SU-DHL-6 (cell line): ENCODE measurements at regions not wholly inside any gene's neighbourhood (a gene's known extent, or its start where the extent isn't known, plus 50 kb on each side); places are given as distances from the start of the nearest gene placed in this dataset.

Source experiments
- H2AFZ ChIP-seq: fragments of 200-600 bp; sonication (generic); 2 replicates; pipeline ENCODE4 v1.6.1; 2014; ENCODE audit warnings: low read depth, mild to moderate bottlenecking, moderate library complexity, mixed read lengths, antibody characterized with exemption, low read length; ENCODE audit not compliant: severe bottlenecking
- H3F3A ChIP-seq: fragments of 200-600 bp; shearing (Covaris generic); 2 replicates; pipeline ENCODE4 v1.6.0; 2016; ENCODE audit warnings: antibody characterized with exemption, mild to moderate bottlenecking; ENCODE audit not compliant: insufficient read depth
- H3K27ac ChIP-seq: fragments of 200-600 bp; sonication (generic); 2 replicates; pipeline ENCODE4 v1.5.1; 2016; ENCODE audit warnings: low read depth, mild to moderate bottlenecking, low read length, moderate library complexity, mixed read lengths
- H3K27me3 ChIP-seq: fragments of 200-600 bp; sonication (generic), shearing (Covaris generic); 2 replicates; pipeline ENCODE4 v1.6.0; 2014; ENCODE audit warnings: mild to moderate bottlenecking, low read length
- H3K36me3 ChIP-seq: fragments of 200-600 bp; sonication (generic); 2 replicates; pipeline ENCODE4 v1.6.1; 2014; ENCODE audit warnings: mild to moderate bottlenecking, low read length, mixed read lengths
- H3K4me2 ChIP-seq: fragments of 300-600, 200-600 bp; shearing (Covaris generic), sonication (generic); 2 replicates; pipeline ENCODE4 v1.6.0; 2014; ENCODE audit warnings: low read length, low read depth, mild to moderate bottlenecking; ENCODE audit not compliant: poor library complexity, severe bottlenecking
- H3K4me3 ChIP-seq: fragments of 200-600 bp; sonication (generic); 2 replicates; pipeline ENCODE4 v1.5.1; 2014; ENCODE audit warnings: antibody characterized with exemption, low read length, mild to moderate bottlenecking, mixed read lengths; ENCODE audit not compliant: insufficient read depth, poor library complexity, severe bottlenecking
- H3K79me2 ChIP-seq: fragments of 200-600 bp; sonication (generic); 2 replicates; pipeline ENCODE4 v1.6.1; 2014; ENCODE audit warnings: mild to moderate bottlenecking, low read length, moderate library complexity; ENCODE audit not compliant: insufficient read depth
- H3K9ac ChIP-seq: fragments of 200-600 bp; sonication (generic); 2 replicates; pipeline ENCODE4 v1.7.0; 2014; ENCODE audit warnings: mild to moderate bottlenecking, low read length
- H3K9me2 ChIP-seq: fragments of 200-600 bp; sonication (generic); replicated peaks from 2 replicates; pipeline ENCODE4 v1.6.1; 2014; ENCODE audit warnings: low read length; ENCODE audit not compliant: insufficient read depth
- H3K9me3 ChIP-seq: fragments of 200-600 bp; sonication (generic); 2 replicates; pipeline ENCODE4 v1.6.1; 2014; ENCODE audit warnings: low read length, mixed read lengths; ENCODE audit not compliant: insufficient read depth
- H4K20me1 ChIP-seq: fragments of 200-600 bp; sonication (generic); 2 replicates; pipeline ENCODE4 v1.6.1; 2014; ENCODE audit warnings: low read depth, mild to moderate bottlenecking, antibody characterized with exemption, low read length, moderate library complexity, mixed read lengths
- EZH2phosphoT487 ChIP-seq: fragments of 200-600 bp; sonication (generic), shearing (Covaris generic); conservative IDR thresholded peaks from 2 replicates; pipeline ENCODE4 v1.6.1; 2018; ENCODE audit warnings: mild to moderate bottlenecking, antibody characterized with exemption, low read length, moderate library complexity, mixed read lengths
- TF ChIP-seq, protein P1 (sequence below): fragments of 200-600 bp; sonication (generic); IDR thresholded peaks from one replicate; pipeline ENCODE4 v1.5.1; 2017; ENCODE audit warnings: antibody characterized with exemption, mild to moderate bottlenecking, low read length, moderate library complexity; ENCODE audit not compliant: insufficient read depth, poor library complexity, severe bottlenecking

DNA sequence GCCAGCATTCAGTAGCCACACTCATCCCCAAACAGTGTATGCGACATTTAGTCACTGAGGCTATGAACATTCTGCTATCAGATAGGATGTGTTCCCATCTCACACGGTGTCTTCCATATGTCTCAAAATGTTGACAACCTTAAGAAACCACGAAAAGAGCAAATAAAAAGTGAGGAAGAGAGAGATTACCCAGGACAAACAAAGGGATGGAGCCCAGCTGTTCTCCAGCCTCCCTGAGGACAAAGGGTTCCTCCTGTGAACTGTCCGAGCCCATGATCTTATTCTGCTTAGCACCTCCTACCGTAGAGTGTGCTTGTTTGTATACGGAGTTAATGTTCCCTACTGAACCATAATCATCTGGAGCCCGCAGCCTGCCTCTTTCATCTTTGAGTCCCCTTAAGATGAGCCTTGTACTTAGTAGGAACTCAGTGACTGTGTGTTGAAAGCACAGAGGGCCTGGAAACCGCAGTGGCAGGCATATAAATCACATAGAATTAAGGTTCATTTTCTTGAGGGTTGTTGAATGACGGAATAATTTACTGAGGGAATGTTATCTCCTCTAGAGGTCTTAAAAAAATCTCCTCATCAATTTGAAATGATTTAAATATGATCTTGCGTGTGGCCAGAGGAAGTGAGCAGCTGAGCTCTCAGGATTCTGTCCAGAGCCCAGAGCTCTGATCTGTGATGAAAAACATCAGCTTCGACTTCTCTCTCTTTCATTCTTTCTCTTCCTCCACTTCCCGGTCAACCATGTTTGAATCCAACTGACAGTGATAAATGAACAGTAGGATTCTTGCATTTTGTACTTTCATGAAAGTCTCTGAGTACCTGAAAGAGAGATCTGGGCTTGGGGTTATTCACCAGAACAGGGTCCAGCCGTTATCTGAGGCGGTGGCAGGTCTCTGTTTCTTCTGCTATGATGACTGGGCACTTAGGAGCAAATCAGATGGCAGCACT is 200.5 kb downstream of the KLF5 start:
- H3K36me3 ChIP-seq, result no peaks in the 10 kb centered on the region
- H3K4me3 ChIP-seq, result no peak overlapping the region
- H2AFZ ChIP-seq, result no peak overlapping the region
- TF ChIP-seq, protein P1, sequence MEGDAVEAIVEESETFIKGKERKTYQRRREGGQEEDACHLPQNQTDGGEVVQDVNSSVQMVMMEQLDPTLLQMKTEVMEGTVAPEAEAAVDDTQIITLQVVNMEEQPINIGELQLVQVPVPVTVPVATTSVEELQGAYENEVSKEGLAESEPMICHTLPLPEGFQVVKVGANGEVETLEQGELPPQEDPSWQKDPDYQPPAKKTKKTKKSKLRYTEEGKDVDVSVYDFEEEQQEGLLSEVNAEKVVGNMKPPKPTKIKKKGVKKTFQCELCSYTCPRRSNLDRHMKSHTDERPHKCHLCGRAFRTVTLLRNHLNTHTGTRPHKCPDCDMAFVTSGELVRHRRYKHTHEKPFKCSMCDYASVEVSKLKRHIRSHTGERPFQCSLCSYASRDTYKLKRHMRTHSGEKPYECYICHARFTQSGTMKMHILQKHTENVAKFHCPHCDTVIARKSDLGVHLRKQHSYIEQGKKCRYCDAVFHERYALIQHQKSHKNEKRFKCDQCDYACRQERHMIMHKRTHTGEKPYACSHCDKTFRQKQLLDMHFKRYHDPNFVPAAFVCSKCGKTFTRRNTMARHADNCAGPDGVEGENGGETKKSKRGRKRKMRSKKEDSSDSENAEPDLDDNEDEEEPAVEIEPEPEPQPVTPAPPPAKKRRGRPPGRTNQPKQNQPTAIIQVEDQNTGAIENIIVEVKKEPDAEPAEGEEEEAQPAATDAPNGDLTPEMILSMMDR, result no peak
- TF ChIP-seq EZH2phosphoT487, result no peak
- no peaks in the 10 kb centered on the region for H4K20me1 ChIP-seq
- H3K27me3 ChIP-seq, result no peaks in the 10 kb centered on the region
- H3K9ac ChIP-seq, result no peak overlapping the region
- no peaks in the 10 kb centered on the region for H3K79me2 ChIP-seq
- H3K27ac ChIP-seq, result no peak overlapping the region
- H3K4me2 ChIP-seq, result no peak overlapping the region
- H3F3A ChIP-seq, result no peaks in the 10 kb centered on the region
- no peaks in the 10 kb centered on the region for H3K9me2 ChIP-seq
- H3K9me3 ChIP-seq, result no peaks in the 10 kb centered on the region

GRCh38 chr13:73258406-73258805 is 199.6 kb downstream of the KLF5 start:
- H3K27ac ChIP-seq, result no peak overlapping the region
- H3K27me3 ChIP-seq, result no peaks in the 10 kb centered on the region
- no peaks in the 10 kb centered on the region for H3K9me2 ChIP-seq
- no peak for TF ChIP-seq EZH2phosphoT487
- TF ChIP-seq, protein P1, result no peak
- no peaks in the 10 kb centered on the region for H3K9me3 ChIP-seq
- no peaks in the 10 kb centered on the region for H4K20me1 ChIP-seq
- no peak overlapping the region for H2AFZ ChIP-seq
- no peaks in the 10 kb centered on the region for H3K79me2 ChIP-seq
- H3K36me3 ChIP-seq, result no peaks in the 10 kb centered on the region
- no peak overlapping the region for H3K9ac ChIP-seq
- no peaks in the 10 kb centered on the region for H3F3A ChIP-seq
- H3K4me3 ChIP-seq, result no peak overlapping the region
- no peak overlapping the region for H3K4me2 ChIP-seq

DNA sequence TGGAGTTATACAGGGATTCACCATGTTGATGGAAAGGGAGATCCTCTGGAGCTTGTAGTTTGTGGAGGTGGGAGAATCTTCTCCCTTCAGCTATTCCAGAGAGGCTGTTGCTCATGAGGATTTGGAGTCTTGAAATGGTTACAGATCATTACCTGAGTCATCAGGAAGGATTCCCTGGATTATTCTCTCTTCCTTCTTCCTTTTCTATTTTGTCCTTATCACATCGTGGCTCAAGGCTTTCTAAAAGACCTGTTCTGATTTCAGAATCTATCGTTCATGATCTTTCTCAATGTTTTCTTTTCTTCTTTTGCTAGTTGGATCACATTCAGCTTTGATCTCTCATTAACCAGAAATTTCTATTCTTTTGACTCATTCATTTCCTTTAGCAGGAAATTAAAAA is 196.0 kb downstream of the KLF5 start:
- Histone ChIP-seq H3K36me3 (no peaks in the 10 kb centered on the region), H3F3A (no peaks in the 10 kb centered on the region), H3K4me3 (no peak overlapping the region), H2AFZ (no peak overlapping the region), H3K9me2 (no peaks in the 10 kb centered on the region), H3K27me3 (no peaks in the 10 kb centered on the region), H4K20me1 (no peaks in the 10 kb centered on the region), H3K9ac (no peak overlapping the region), H3K4me2 (no peak overlapping the region), H3K9me3 (no peaks in the 10 kb centered on the region), H3K79me2 (no peaks in the 10 kb centered on the region), H3K27ac (no peak overlapping the region)
- TF ChIP-seq, protein P1, result no peak
- TF ChIP-seq EZH2phosphoT487, result no peak
